Endothelial cell of umbilical vein (primary cell): ENCODE measurements at regions not wholly inside any gene's neighbourhood (a gene's known extent, or its start where the extent isn't known, plus 50 kb on each side); places are given as distances from the start of the nearest gene placed in this dataset.

Source experiments
- BruUV-seq: library from RNA; stranded (reverse); fragments of 400-500 nt; replicated peaks from 2 replicates; lab custom pipeline; 2021; lab: Mats Ljungman, UMichigan
- CTCF ChIA-PET: fragments of 300-600, 350-600 bp; sonication (Branson Sonifier 250); formaldehyde crosslinking; loops from one replicate; lab custom pipeline; 2021; ENCODE audit warnings: antibody characterized with exemption, inconsistent platforms; lab: Charles Lee
- POLR2A ChIA-PET: fragments of 300-600, 350-600 bp; sonication (Branson Sonifier 250); formaldehyde crosslinking; loops from one replicate; lab custom pipeline; 2021; ENCODE audit warnings: antibody characterized with exemption, inconsistent platforms; lab: Charles Lee
- DNase-seq: peaks from one replicate; pipeline ENCODE4 v3.0.0-alpha.2; 2011; ENCODE audit warnings: low read depth, low spot score
- FAIRE-seq: peaks from 2 replicates; lab custom pipeline; 2011; peaks lifted over from hg19 to GRCh38; lab: Jason Lieb, UNC
- H2AFZ ChIP-seq: 2 replicates; pipeline ENCODE4 v1.6.0; 2012; ENCODE audit warnings: low read depth, low read length, control low read depth, inconsistent platforms
- H3K27ac ChIP-seq: 2 replicates; pipeline ENCODE4 v1.5.1; 2011; ENCODE audit warnings: low read depth, mild to moderate bottlenecking, control low read depth, low read length, moderate library complexity; ENCODE audit not compliant: insufficient read depth
- H3K27me3 ChIP-seq, 2 experiments: 2 replicates each; pipeline versions ENCODE4 v1.6.0 to v1.6.1; 2011; ENCODE audit warnings: low read length in 2 of 2, mixed read lengths in 1 of 2; ENCODE audit not compliant: control insufficient read depth in 2 of 2, insufficient read depth in 2 of 2
- H3K36me3 ChIP-seq, 2 experiments: 2 replicates in 1 of 2; 3 replicates in 1 of 2; pipeline ENCODE4 v1.5.1; 2011; ENCODE audit warnings: low read length in 2 of 2, mild to moderate bottlenecking in 1 of 2, moderate library complexity in 1 of 2; ENCODE audit not compliant: control insufficient read depth in 2 of 2, insufficient read depth in 2 of 2; ENCODE audit errors: extremely low read depth in 1 of 2
- H3K4me1 ChIP-seq: 3 replicates; pipeline ENCODE4 v1.5.1; 2011; ENCODE audit warnings: mild to moderate bottlenecking, low read length; ENCODE audit not compliant: control insufficient read depth, insufficient read depth; ENCODE audit errors: extremely low read depth
- H3K4me2 ChIP-seq: 2 replicates; pipeline ENCODE4 v1.6.1; 2011; ENCODE audit warnings: low read length, control low read depth, mixed read lengths; ENCODE audit not compliant: insufficient read depth
- H3K4me3 ChIP-seq, 3 experiments: fragments of 200-600 bp in 1 of 3; sonication (generic), shearing (Covaris generic) in 1 of 3; replicated peaks in 1 of 3; 2 replicates each; pipeline ENCODE4 v1.5.1; 2011 to 2016; ENCODE audit warnings: control low read depth in 3 of 3, low read length in 3 of 3, mild to moderate bottlenecking in 2 of 3, inconsistent platforms in 1 of 3, low read depth in 1 of 3, moderate library complexity in 1 of 3; ENCODE audit not compliant: insufficient read depth in 1 of 3
- H3K79me2 ChIP-seq: 2 replicates; pipeline ENCODE4 v1.6.0; 2012; ENCODE audit warnings: low read length, inconsistent platforms; ENCODE audit not compliant: control insufficient read depth, insufficient read depth
- H3K9ac ChIP-seq: replicated peaks from 2 replicates; pipeline ENCODE3; 2011; ENCODE audit warnings: low read length, control low read depth; ENCODE audit not compliant: insufficient read depth; ENCODE audit errors: extremely low read depth
- H3K9me1 ChIP-seq: replicated peaks from 3 replicates; pipeline ENCODE4 v1.6.0; 2011; ENCODE audit warnings: mild to moderate bottlenecking, low read length; ENCODE audit not compliant: control insufficient read depth, insufficient read depth; ENCODE audit errors: extremely low read depth
- H3K9me3 ChIP-seq: replicated peaks from 2 replicates; pipeline ENCODE4 v1.5.1; 2012; ENCODE audit warnings: low read length, inconsistent platforms; ENCODE audit not compliant: control insufficient read depth, insufficient read depth
- H4K20me1 ChIP-seq: replicated peaks from 2 replicates; pipeline ENCODE3; 2011; ENCODE audit warnings: mild to moderate bottlenecking, low read length; ENCODE audit not compliant: control insufficient read depth, insufficient read depth; ENCODE audit errors: extremely low read depth
- FOS ChIP-seq: IDR thresholded peaks from 2 replicates; pipeline ENCODE4 v1.6.1; 2011; ENCODE audit warnings: mild to moderate bottlenecking, low read length, moderate library complexity, borderline replicate concordance; ENCODE audit not compliant: insufficient read depth
- GATA2 ChIP-seq: IDR thresholded peaks from 2 replicates; pipeline ENCODE4 v1.7.0; 2011; ENCODE audit warnings: low read depth, mild to moderate bottlenecking, moderate library complexity, mixed read lengths, low read length; ENCODE audit not compliant: insufficient read length, insufficient read depth
- POLR2A ChIP-seq: IDR thresholded peaks from 2 replicates; pipeline ENCODE4 v1.6.1; 2012; ENCODE audit warnings: low read depth, mild to moderate bottlenecking, control low read depth, low read length
- dilution Hi-C: fragments of 300-500 bp; cut with MboI; formaldehyde crosslinking; loops from one replicate; pipeline ENCODE4 v1.15.0; 2019; ENCODE audit warnings: low sequenced_read_pairs; ENCODE audit not compliant: extremely low pct_ligation_motif_present
- intact Hi-C: fragments of 100-400 bp; cut with micrococcal nuclease; formaldehyde crosslinking; loops from one replicate; pipeline ENCODE4 v1.10.0; 2022

DNA sequence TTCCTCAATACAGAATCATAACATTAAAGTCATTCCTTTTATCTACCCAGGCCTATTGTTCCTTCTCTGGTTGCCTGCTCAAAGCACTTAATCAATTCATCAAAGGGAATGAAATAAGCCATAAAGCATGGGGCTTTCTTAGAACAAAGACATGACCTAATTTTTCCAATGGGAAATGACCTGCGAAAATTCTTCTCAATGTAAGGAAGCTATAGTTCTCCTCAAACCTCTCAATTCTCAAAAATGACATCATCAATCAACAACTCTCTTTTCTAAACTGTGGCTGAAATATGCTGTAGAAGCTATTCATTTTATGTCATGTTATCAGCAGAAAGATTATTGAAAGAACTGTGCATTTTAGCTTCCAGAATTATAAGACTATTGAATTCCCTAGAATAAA, 116.0 kb upstream of the PTPRR start:
- no peaks in the 10 kb centered on the region for H3K79me2 ChIP-seq
- DNase-seq = no peak
- TF ChIP-seq GATA2 = no peak
- H3K27me3 ChIP-seq = no peaks in the 10 kb centered on the region
- H3K36me3 ChIP-seq = no peaks in the 10 kb centered on the region
- no peak overlapping the region for H2AFZ ChIP-seq
- BruUV-seq = no TSS peak
- POLR2A ChIA-PET = no interaction called here
- H3K9me1 ChIP-seq = no peaks in the 10 kb centered on the region
- H3K4me1 ChIP-seq = no peaks in the 10 kb centered on the region
- H3K27ac ChIP-seq = no peak overlapping the region
- CTCF ChIA-PET = no interaction called here
- H3K9ac ChIP-seq = no peak overlapping the region
- H3K9me3 ChIP-seq = no peaks in the 10 kb centered on the region
- dilution Hi-C loops = no loop called here
- intact Hi-C loops = no loop called here
- no peak overlapping the region for H3K4me3 ChIP-seq
- H3K4me2 ChIP-seq = no peak overlapping the region
- H4K20me1 ChIP-seq = no peaks in the 10 kb centered on the region
- FAIRE-seq = no peak

- H3K4me2 ChIP-seq = no peak overlapping the region
- no peak overlapping the region for H2AFZ ChIP-seq
- no peaks in the 10 kb centered on the region for H3K27me3 ChIP-seq
- no peaks in the 10 kb centered on the region for H3K36me3 ChIP-seq
- no peak overlapping the region for H3K4me3 ChIP-seq
- no peak for DNase-seq
- BruUV-seq = no TSS peak
- ChIA-PET POLR2A (no interaction called here), CTCF (no interaction called here)
- dilution Hi-C loops (no loop called here), intact Hi-C loops (no loop called here)
- H3K9me1 ChIP-seq = no peaks in the 10 kb centered on the region
- no peak overlapping the region for H3K27ac ChIP-seq
- no peaks in the 10 kb centered on the region for H3K4me1 ChIP-seq
- TF ChIP-seq FOS (no peak), POLR2A (no peak)
- H3K9me3 ChIP-seq = no peaks in the 10 kb centered on the region
- H4K20me1 ChIP-seq = no peaks in the 10 kb centered on the region
- no peaks in the 10 kb centered on the region for H3K79me2 ChIP-seq
- H3K9ac ChIP-seq = no peak overlapping the region
- no peak for FAIRE-seq
These were observed 112.4 kb upstream of the PTPRR start for GRCh38 chr12:71032933-71033332.
